HG03025 (cell line): ENCODE measurements at regions not wholly inside any gene's neighbourhood (a gene's known extent, or its start where the extent isn't known, plus 50 kb on each side); places are given as distances from the start of the nearest gene placed in this dataset.

Experiments used
- ATAC-seq: cut with Tn5 transposase; IDR thresholded peaks from one replicate; pipeline ENCODE4 v1.9.1; 2021; ENCODE audit warnings: mild to moderate bottlenecking, moderate library complexity; ENCODE audit not compliant: unreplicated experiment, low FRiP score

- no peak for ATAC-seq
Observed at GRCh38 chr18:28723506-28723905, 546.6 kb upstream of the CDH2 start.

- no peak for ATAC-seq
Observed at GRCh38 chr18:28718696-28719095, 541.8 kb upstream of the CDH2 start.

DNA sequence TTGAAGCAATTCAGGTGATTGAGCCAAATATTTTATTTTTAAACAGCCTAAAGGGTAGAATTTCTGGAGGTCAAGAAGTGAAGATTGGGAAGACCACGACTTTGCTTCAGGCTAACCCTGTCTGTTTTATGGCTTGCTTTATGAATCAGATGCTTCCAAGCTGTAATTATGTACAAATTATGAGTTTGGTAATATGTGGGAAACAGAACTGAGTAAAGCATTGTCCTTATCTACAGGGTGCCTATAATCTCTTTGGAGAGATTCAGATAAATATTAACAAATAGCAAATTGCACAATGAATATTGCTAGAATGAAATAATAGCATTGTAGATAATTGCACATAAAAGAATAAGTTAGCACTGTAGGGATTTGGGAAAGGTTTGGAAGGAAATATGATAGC, 539.4 kb upstream of the CDH2 start:
- ATAC-seq = no peak

GRCh38 chr18:28715206-28715605, 538.3 kb upstream of the CDH2 start:
- no peak for ATAC-seq

DNA sequence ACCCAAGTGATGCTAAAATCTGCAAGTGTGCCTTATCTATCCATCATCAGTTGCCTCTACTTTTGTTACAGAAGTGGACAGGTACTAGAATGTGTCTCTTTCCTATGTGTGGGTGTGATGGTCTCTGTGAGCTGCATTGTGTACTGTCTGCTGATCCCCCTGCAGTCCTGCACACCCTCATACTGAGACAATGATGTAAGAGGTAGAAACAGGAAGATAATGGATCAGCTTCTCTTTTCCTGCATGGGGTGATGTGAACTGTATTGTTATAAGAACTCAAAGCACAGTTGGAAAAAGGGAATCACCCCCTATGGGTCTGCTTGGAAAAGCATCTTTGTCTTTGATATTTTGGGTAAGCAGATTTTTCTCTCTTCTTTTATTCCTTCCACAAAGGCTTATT, 537.6 kb upstream of the CDH2 start:
- no peak for ATAC-seq

GRCh38 chr18:28712796-28713425, 536.0 kb upstream of the CDH2 start:
- no peak for ATAC-seq

DNA sequence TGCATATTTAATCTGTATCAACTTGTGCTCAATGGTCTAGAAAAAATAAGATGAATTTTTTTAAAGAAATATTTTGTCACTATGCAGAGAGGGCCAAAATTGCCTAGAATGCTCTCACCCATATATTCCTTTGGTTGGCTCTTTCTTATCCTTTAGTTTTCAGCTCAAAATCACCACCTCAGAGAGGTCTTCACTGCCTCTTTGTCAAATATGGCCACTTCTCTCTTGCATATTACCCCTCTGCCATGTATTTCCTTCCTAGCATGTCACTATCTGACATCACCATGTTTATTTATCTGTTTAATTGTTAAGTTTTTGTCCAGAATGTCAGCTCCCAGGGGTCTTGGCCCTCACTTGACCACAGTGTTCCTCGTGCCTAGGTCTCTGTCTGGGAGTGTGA, 535.2 kb upstream of the CDH2 start:
- no peak for ATAC-seq

GRCh38 chr18:28711096-28711495, 534.2 kb upstream of the CDH2 start:
- ATAC-seq = no peak

GRCh38 chr18:28707006-28707405, 530.1 kb upstream of the CDH2 start:
- ATAC-seq = no peak

GRCh38 chr18:28706397-28706796, 529.5 kb upstream of the CDH2 start:
- ATAC-seq = no peak

DNA sequence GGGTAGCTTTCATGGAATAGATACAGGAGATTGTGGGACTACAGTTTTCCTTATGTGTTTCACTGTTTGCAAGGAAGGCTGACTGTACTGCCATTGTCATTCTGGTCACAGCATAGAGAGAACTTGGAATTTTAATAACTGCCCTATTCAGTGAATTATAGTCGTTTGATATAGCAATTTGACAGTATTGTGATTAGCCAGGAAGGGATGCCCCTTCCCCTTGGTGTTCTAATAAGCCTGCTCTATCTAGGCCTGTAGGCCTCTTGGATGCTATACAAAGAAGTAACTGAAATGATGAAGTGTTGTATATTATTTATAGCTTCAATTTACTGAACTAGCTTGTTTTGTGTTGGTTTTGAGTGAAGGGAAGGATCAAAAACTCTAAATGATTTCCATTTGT, 528.6 kb upstream of the CDH2 start:
- ATAC-seq = no peak

- ATAC-seq = no peak
Observed at GRCh38 chr18:28692337-28692736, 515.4 kb upstream of the CDH2 start.

GRCh38 chr18:28691496-28691840, 514.5 kb upstream of the CDH2 start:
- ATAC-seq = no peak

- no peak for ATAC-seq
Observed at GRCh38 chr18:28690836-28691495, 514.0 kb upstream of the CDH2 start.

DNA sequence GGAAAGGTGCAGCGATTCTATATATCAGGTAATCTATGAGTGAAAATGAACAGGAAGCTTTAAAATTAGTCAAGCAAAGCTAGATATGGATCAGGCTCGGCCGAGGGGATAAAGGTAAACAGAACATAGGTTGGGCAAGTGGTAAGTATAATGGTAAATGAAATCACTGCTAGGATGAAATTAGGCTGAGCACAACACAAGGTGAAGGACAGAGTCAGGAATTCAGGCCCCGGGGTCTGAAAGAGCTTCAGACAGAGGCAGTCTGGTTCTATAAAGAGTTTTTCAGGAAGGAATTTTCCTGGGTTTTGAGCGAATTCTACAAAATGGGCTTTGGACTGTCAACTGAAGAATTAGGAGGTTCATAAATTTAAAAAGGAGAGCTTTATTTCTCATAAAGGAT, 513.2 kb upstream of the CDH2 start:
- ATAC-seq = no peak

DNA sequence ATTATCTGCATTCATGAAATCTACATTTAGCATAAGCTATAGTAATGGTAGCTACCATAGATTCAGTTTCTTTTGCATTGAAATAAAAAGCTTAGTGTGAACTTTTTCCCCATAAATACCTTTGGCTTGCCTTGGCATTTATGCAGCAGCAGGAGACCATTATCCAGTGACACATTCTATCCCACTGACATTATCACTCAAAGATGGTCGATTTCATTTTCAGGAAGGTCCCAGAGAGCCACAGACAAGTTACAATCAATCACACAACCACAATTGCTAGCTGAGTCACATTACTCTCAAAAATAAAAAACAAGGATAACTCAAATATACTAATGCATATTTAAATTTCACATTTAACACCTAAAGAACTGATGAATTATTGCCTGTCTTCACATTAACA, 512.7 kb upstream of the CDH2 start:
- ATAC-seq = no peak

DNA sequence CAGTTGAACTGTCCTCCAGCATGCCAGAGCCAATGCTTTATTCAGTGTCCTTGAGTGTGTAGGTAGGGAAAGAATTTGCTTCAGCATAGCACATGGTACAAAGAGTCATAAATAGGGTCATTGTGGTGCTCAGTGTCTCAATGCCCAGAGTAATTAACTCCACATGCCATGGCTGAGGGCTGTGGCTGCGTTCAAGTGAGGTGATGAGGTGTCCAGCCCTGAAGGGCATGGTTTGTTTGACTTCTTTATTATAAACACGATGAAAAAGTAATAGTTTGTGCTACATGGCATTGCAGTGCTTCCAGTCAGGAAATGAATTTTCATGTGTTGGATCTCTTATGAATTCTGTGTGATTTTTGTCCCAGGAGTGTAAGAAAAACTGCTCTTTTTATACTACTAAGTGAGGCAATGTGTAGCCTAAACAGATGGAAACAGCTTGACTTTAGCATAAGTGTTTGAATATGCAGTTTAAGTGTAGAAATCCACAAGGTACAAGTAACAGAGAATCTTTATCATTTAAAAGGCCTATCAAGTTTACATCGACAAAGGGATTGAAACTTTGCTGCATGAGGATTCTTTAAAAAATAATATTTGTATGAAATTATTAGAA, 507.9 kb upstream of the CDH2 start:
- ATAC-seq = no peak

GRCh38 chr18:28682912-28683311, 506.0 kb upstream of the CDH2 start:
- ATAC-seq = no peak

DNA sequence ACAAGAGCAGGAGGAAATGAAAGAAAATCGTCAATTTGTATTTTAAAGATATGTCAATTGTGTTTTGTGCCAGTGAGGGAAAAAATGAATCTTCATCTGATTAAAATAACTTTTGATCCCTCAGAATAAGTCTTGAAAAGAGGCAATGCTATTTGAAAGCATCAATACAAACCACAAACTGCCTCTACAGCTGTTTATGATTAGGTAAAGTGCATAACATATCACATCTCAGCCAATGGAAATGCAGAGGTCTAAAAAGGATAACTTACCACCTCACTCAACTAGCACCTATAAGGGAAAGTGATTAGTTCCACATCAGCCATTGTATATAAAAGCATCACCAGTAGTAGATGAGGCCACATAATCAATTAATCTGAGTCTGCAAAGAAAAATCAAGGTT, 492.2 kb upstream of the CDH2 start:
- no peak for ATAC-seq

GRCh38 chr18:28666216-28666615, 489.3 kb upstream of the CDH2 start:
- ATAC-seq = no peak

DNA sequence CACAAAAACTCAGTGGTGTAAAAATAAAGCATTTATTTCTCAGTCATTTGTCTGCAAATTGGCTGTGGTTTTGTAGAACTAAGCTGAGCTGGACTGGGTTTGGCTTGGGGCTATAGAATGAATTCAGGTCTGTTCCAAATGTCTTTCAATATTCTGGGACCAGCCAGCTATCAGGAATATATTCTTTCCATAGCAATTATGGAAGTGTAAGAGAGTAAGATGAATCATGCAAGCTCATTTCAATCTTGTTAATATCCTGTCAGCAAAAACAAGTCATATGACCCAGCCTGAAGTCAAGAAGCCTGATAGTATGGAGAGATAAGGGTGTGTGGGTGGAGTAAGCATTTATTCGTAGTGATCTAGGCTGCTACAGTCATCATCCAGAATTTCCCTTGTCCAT, 481.0 kb upstream of the CDH2 start:
- ATAC-seq = no peak

GRCh38 chr18:28652654-28653053, 475.7 kb upstream of the CDH2 start:
- ATAC-seq = no peak
